Fibroblast of mammary gland (primary cell): ENCODE measurements at regions not wholly inside any gene's neighbourhood (a gene's known extent, or its start where the extent isn't known, plus 50 kb on each side); places are given as distances from the start of the nearest gene placed in this dataset.

Source experiments
- DNase-seq: peaks from one replicate; pipeline ENCODE4 v3.0.0-alpha.2; 2010; ENCODE audit warnings: low read depth
- H3K4me3 ChIP-seq: 2 replicates; pipeline ENCODE4 v1.5.1; 2011; ENCODE audit warnings: low read depth, mild to moderate bottlenecking, low read length, moderate library complexity; ENCODE audit not compliant: control insufficient read depth
- TF ChIP-seq, protein P1 (sequence below): conservative IDR thresholded peaks from 2 replicates; pipeline ENCODE4 v1.5.1; 2011; ENCODE audit warnings: low read depth, low read length, inconsistent platforms; ENCODE audit not compliant: control insufficient read depth, insufficient read depth

DNA sequence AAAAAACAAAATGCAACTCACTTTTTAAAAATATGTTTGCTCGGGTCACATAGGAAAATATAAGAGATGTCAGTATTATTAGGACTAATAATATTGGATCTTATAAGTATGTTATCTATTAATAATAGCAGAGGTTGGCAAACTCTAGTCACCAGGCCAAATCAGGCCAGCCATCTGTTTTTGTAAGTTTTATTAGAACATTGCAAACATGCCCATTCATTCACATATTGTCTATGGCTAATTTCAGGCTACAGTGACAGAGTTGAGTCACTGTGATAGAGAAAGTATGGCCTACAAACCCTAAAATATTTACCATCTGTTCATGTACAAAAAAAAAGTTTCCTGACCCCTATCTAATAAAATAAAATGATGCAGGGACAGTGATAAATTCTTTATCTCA lies 97.7 kb upstream of the CDH6 start:
- no peak for DNase-seq
- TF ChIP-seq, protein P1, sequence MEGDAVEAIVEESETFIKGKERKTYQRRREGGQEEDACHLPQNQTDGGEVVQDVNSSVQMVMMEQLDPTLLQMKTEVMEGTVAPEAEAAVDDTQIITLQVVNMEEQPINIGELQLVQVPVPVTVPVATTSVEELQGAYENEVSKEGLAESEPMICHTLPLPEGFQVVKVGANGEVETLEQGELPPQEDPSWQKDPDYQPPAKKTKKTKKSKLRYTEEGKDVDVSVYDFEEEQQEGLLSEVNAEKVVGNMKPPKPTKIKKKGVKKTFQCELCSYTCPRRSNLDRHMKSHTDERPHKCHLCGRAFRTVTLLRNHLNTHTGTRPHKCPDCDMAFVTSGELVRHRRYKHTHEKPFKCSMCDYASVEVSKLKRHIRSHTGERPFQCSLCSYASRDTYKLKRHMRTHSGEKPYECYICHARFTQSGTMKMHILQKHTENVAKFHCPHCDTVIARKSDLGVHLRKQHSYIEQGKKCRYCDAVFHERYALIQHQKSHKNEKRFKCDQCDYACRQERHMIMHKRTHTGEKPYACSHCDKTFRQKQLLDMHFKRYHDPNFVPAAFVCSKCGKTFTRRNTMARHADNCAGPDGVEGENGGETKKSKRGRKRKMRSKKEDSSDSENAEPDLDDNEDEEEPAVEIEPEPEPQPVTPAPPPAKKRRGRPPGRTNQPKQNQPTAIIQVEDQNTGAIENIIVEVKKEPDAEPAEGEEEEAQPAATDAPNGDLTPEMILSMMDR, result no peak
- H3K4me3 ChIP-seq, result no peak overlapping the region

DNA sequence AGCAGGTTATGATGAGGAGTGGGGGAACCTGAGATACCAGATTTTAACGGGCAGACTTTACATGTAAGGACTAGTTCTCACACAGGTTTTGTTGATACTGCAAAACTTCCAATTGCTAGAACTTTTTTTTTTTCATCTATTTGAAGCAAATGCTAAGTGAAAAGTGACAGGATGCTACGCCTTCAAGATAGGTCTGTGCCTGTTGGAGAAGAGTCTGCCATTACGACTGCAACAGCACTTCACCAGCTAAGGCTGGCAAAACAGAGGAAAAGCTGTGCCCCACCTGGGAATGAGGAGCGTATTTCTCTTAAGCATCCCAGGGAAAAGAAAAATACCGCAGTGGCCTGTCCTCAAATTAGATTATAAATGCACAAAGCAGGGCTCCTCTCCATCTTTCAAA lies 102.0 kb upstream of the CDH6 start:
- TF ChIP-seq, protein P1, result no peak
- no peak for DNase-seq
- H3K4me3 ChIP-seq, result no peak overlapping the region

DNA sequence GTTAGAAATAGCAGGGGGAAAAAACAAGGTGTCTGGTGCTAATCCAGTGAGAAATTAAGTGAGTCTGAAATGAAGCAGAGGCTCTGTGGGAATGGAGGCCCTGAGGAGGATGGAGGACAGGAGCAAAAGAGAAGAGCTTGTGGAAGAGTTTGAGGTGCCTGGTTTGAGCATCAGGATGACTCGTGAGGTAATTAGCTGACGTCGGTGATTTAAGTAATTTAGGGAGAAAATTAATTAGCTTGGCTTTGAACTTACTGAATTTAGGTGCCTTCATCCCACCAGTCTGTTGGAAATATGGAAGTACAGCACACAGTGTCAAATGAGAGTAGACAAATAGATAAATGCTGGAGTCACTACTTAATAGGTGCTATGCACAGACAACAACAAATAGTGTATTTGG lies 103.0 kb upstream of the CDH6 start:
- no peak for DNase-seq
- TF ChIP-seq, protein P1, result no peak
- no peak overlapping the region for H3K4me3 ChIP-seq

DNA sequence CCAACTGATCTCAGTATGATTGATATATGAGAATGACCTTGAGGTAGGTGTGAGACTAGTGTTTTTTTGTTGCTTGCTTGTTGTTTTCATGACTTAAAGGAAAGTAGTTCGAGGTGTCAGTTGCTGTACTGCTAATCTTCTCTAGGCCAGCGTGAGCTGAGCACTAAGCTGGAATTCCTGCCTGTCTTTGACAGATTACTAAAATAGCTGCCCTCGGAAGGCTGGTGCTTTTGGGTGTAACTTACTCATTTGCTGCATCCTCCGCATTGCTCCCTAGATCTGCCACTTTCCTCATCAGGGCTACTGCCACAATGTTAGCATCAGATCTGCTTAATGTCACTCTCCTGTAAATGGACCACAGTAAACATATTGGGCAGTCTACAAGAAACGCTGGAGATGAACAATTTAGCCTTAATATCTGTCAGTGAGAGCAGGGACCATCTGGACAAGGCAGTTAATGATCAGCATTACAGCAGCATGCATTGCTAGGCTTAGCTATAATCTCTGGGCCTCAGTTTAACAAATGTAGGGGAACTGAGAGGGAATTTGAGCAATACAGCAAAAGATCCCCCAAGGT lies 106.6 kb upstream of the CDH6 start:
- no peak for DNase-seq
- TF ChIP-seq, protein P1, result no peak
- no peak overlapping the region for H3K4me3 ChIP-seq

DNA sequence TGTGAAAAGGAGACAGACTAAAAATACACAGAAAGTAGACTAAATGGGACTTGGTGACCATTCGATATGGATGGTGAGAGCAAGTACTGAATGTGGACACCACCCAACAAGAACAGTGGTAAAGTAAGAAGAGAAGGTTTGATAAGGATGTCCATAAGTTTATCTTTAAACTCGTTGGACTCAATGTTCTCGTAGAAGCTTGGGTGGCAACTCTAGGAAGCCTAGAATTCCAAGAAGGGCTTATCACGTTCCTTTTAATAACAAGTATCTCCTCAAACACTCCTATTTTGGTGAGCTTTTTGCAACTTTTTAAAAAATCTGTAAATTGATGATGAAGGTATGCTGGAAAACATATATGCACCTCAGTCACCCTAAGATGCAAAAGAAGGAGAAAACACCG lies 108.6 kb upstream of the CDH6 start:
- no peak overlapping the region for H3K4me3 ChIP-seq
- TF ChIP-seq, protein P1, result no peak
- DNase-seq, result no peak

DNA sequence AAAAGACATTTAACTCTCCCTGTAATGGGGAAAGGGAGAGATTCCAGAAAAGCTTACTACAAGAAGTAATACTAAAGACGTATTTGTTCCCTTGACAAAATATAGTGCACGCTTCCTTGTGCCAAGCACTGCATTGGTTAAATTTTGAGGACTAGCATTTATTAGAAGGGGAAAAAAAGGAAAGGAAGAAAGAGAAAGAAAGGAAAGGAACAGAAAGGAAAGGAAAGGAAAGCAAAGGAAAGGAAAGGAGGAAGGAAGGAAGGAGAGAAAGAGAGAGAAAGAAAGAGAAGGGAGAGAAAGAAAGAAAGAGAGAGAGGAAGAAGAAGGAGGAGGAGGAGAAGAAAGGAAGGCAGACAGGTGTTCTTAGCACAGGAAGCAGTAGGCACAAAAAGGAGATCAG lies 110.1 kb upstream of the CDH6 start:
- H3K4me3 ChIP-seq, result no peak overlapping the region
- TF ChIP-seq, protein P1, result no peak
- no peak for DNase-seq

DNA sequence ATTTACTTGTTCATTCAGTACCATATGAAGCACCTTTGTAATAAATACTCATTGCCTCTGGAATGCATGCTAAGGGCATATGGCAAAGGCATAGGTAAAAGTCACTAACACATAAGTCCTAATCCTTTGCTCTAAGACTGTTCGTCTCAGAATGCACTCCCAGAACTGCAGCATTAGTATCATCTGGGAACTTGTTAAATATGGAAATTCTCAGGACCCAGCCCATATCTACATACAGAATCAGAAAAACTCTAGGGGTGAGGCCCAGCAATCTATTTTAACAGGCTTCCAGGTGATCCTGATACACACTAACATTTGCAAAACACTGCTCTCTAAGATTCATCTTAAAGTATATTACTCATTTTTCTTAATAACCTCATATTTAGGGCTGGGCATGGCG lies 113.8 kb upstream of the CDH6 start:
- DNase-seq, result no peak
- no peak overlapping the region for H3K4me3 ChIP-seq
- TF ChIP-seq, protein P1, result no peak
